Peyer's patch (tissue), 4 donors: ENCODE measurements at regions not wholly inside any gene's neighbourhood (a gene's known extent, or its start where the extent isn't known, plus 50 kb on each side); places are given as distances from the start of the nearest gene placed in this dataset.

ENCODE experiments used
- CTCF ChIP-seq, 6 experiments: fragments of 450-650 bp in 4 of 6; fragments of 200-600 bp in 2 of 6; sonication (generic) in 1 of 6; IDR thresholded peaks; one replicate each; pipeline ENCODE4 v1.5.1; 2017 to 2019; ENCODE audit warnings: antibody characterized with exemption in 6 of 6, mild to moderate bottlenecking in 3 of 6, moderate library complexity in 1 of 6
- POLR2A ChIP-seq, 2 donors: fragments of 450-650 bp; IDR thresholded peaks; one replicate each; pipeline ENCODE4 v1.5.1; 2017; ENCODE audit warnings: antibody characterized with exemption in 2 of 2, mild to moderate bottlenecking in 2 of 2, moderate library complexity in 2 of 2

GRCh38 chr3:182105875-182106274 lies 394.1 kb downstream of the SOX2 start:
- TF ChIP-seq CTCF (IDR thresholded peaks at IDR 0.05) (no peak), POLR2A (IDR thresholded peaks at IDR 0.05) (no peak)
